Calu3 (cell line): ENCODE measurements at regions not wholly inside any gene's neighbourhood (a gene's known extent, or its start where the extent isn't known, plus 50 kb on each side); places are given as distances from the start of the nearest gene placed in this dataset.

ENCODE experiments used
- BruUV-seq: library from RNA; stranded (reverse); fragments of 400-500 nt; replicated peaks from 2 replicates; lab custom pipeline; 2021; lab: Mats Ljungman, UMichigan
- CTCF ChIA-PET: fragments of 300-600 bp; sonication (Branson Sonifier 250); formaldehyde crosslinking; loops from one replicate; lab custom pipeline; 2022; ENCODE audit warnings: antibody characterized with exemption; lab: Charles Lee
- DNase-seq: peaks from one replicate; pipeline ENCODE4 v3.0.0; 2022
- H3K27ac Mint-ChIP-seq: one replicate; pipeline ENCODE4 v1.8.0; 2022; ENCODE audit warnings: mixed read lengths; ENCODE audit not compliant: unreplicated experiment
- H3K27me3 Mint-ChIP-seq: one replicate; pipeline ENCODE4 v1.8.0; 2022; ENCODE audit warnings: mixed read lengths; ENCODE audit not compliant: unreplicated experiment
- H3K36me3 Mint-ChIP-seq: one replicate; pipeline ENCODE4 v1.8.0; 2022; ENCODE audit warnings: mild to moderate bottlenecking, moderate library complexity, mixed read lengths; ENCODE audit not compliant: insufficient read depth, unreplicated experiment
- H3K4me1 Mint-ChIP-seq: one replicate; pipeline ENCODE4 v1.8.0; 2022; ENCODE audit warnings: mild to moderate bottlenecking, low read depth, mixed read lengths; ENCODE audit not compliant: unreplicated experiment
- H3K4me3 Mint-ChIP-seq: one replicate; pipeline ENCODE4 v1.8.0; 2022; ENCODE audit warnings: mild to moderate bottlenecking, low read depth, moderate library complexity, mixed read lengths; ENCODE audit not compliant: unreplicated experiment
- H3K9me3 Mint-ChIP-seq: one replicate; pipeline ENCODE4 v1.8.0; 2022; ENCODE audit warnings: low read depth, mixed read lengths; ENCODE audit not compliant: unreplicated experiment
- CTCF ChIP-seq: fragments of 200-600 bp; IDR thresholded peaks from one replicate; pipeline ENCODE4 v1.8.0; 2022; ENCODE audit warnings: antibody characterized with exemption; ENCODE audit not compliant: unreplicated experiment
- intact Hi-C: fragments of 100-400 bp; cut with micrococcal nuclease; formaldehyde crosslinking; loops from one replicate; pipeline ENCODE4 v1.10.0; 2022; ENCODE audit not compliant: unreplicated experiment

- no peak overlapping the region for H3K27ac Mint-ChIP-seq
- H3K36me3 Mint-ChIP-seq = no peaks in the 10 kb centered on the region
- no peak overlapping the region for H3K4me3 Mint-ChIP-seq
- H3K27me3 Mint-ChIP-seq = no peaks in the 10 kb centered on the region
- no TSS peak for BruUV-seq
- no peak for TF ChIP-seq CTCF
- intact Hi-C loops = no loop called here
- CTCF ChIA-PET = no interaction called here
- peaks cover 11% of the 10 kb centered on the region for H3K9me3 Mint-ChIP-seq
- no peak for DNase-seq
- no peaks in the 10 kb centered on the region for H3K4me1 Mint-ChIP-seq
Observed at GRCh38 chr2:7744827-7745226, 827.6 kb downstream of the RNF144A start.

- H3K27ac Mint-ChIP-seq = no peak overlapping the region
- no peaks in the 10 kb centered on the region for H3K27me3 Mint-ChIP-seq
- H3K9me3 Mint-ChIP-seq = peaks cover 11% of the 10 kb centered on the region
- no peak overlapping the region for H3K4me3 Mint-ChIP-seq
- no peak for TF ChIP-seq CTCF
- no peaks in the 10 kb centered on the region for H3K36me3 Mint-ChIP-seq
- no TSS peak for BruUV-seq
- CTCF ChIA-PET = no interaction called here
- DNase-seq = no peak
- no peaks in the 10 kb centered on the region for H3K4me1 Mint-ChIP-seq
- intact Hi-C loops = no loop called here
Observed at GRCh38 chr2:7745369-7745768, 828.2 kb downstream of the RNF144A start.

GRCh38 chr2:7748717-7749415 is 831.7 kb downstream of the RNF144A start:
- CTCF ChIA-PET = no interaction called here
- Mint-ChIP-seq H3K9me3 (peaks cover 9% of the 10 kb centered on the region), H3K27me3 (no peaks in the 10 kb centered on the region), H3K4me3 (no peak overlapping the region), H3K36me3 (no peaks in the 10 kb centered on the region), H3K27ac (no peak overlapping the region), H3K4me1 (no peaks in the 10 kb centered on the region)
- intact Hi-C loops = no loop called here
- TF ChIP-seq CTCF = no peak
- no TSS peak for BruUV-seq
- DNase-seq = no peak

- Mint-ChIP-seq H3K4me3 (no peak overlapping the region), H3K27ac (no peak overlapping the region), H3K27me3 (no peaks in the 10 kb centered on the region), H3K36me3 (no peaks in the 10 kb centered on the region), H3K4me1 (no peaks in the 10 kb centered on the region), H3K9me3 (peaks cover 3% of the 10 kb centered on the region)
- TF ChIP-seq CTCF = no peak
- CTCF ChIA-PET = interaction anchor here (1.0 kb wide), 1 partner anchor 10 kb away, joined by 3 read pairs; no protein-coding TSS in a partner anchor
- no TSS peak for BruUV-seq
- intact Hi-C loops = no loop called here
- DNase-seq = no peak
Observed at GRCh38 chr2:7749895-7750559, 832.8 kb downstream of the RNF144A start.
